Keratinocyte (primary cell): ENCODE measurements at regions not wholly inside any gene's neighbourhood (a gene's known extent, or its start where the extent isn't known, plus 50 kb on each side); places are given as distances from the start of the nearest gene placed in this dataset.

Experiments
- CTCF ChIP-seq, 3 experiments: IDR thresholded peaks in 1 of 3; conservative IDR thresholded peaks in 1 of 3; optimal IDR thresholded peaks in 1 of 3; 2 replicates in 2 of 3; 3 replicates in 1 of 3; pipeline versions ENCODE3 to v1.5.1; 2011; ENCODE audit warnings: low read length in 3 of 3, mild to moderate bottlenecking in 3 of 3, moderate library complexity in 2 of 3, control low read depth in 1 of 3, inconsistent platforms in 1 of 3; ENCODE audit not compliant: insufficient read depth in 2 of 3; ENCODE audit errors: extremely low read depth in 1 of 3
- EZH2 ChIP-seq: IDR thresholded peaks from one replicate; pipeline ENCODE4 v1.6.1; 2012; ENCODE audit warnings: inconsistent platforms, mild to moderate bottlenecking, low read length, moderate library complexity

DNA sequence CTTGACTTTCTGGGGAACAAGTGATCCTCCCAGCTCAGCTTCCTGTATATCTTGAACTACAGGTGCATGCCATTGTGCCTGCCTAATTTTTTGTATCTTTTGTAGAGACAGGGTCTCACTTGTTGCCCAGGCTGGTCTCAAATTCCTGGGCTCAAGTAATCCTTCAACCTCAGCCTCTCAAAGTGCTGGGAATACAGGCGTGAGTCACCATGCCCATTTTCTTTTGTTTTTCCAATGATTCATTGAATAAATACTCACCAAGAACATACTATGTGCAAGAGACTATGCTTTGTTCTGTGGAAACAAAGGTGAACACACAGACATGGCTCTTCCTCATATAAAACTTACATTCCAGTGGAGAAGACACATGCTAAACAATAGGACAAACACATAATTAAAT is 407.8 kb upstream of the DAB1 start:
- TF ChIP-seq CTCF (optimal IDR thresholded peaks at IDR 0.05 in 1 of 3, IDR thresholded peaks at IDR 0.05 in 1 of 3, conservative IDR thresholded peaks at IDR 0.05 in 1 of 3; ENCODE audit: extremely low read depth in 1 of 3, insufficient read depth in 2 of 3, low read length in 3 of 3) (no peak), EZH2 (no peak)
